Right lobe of liver (tissue), 6 donors: ENCODE measurements at regions not wholly inside any gene's neighbourhood (a gene's known extent, or its start where the extent isn't known, plus 50 kb on each side); places are given as distances from the start of the nearest gene placed in this dataset.

Experiments
- ATAC-seq, 4 donors: fragments of 200-7000 bp; cut with Tn5 transposase; one replicate each; pipeline ENCODE4 v1.9.1; 2020; ENCODE audit warnings: mild to moderate bottlenecking in 4 of 4, moderate library complexity in 4 of 4
- DNase-seq, 3 donors: peaks; one replicate each; pipeline ENCODE4 v3.0.0-alpha.2; 2020
- H3K27ac ChIP-seq, 3 donors: fragments of 200-600 bp; one replicate each; pipeline ENCODE4 v1.8.0; 2022
- H3K27me3 ChIP-seq, 2 donors: fragments of 200-600 bp; one replicate each; pipeline ENCODE4 v1.8.0; 2022
- H3K36me3 ChIP-seq, 4 donors: fragments of 200-600 bp; sonication (generic) in 1 of 4; one replicate each; pipeline versions ENCODE4 v1.5.1 to v1.8.0; 2017 to 2022; ENCODE audit warnings: control low read depth in 1 of 4
- H3K4me1 ChIP-seq, 4 donors: fragments of 200-600 bp; sonication (generic) in 1 of 4; one replicate each; pipeline versions ENCODE4 v1.5.1 to v1.8.0; 2017 to 2022; ENCODE audit warnings: control low read depth in 1 of 4
- H3K4me3 ChIP-seq, 3 donors: fragments of 200-600 bp; one replicate each; pipeline ENCODE4 v1.8.0; 2022
- H3K9me3 ChIP-seq, 4 donors: fragments of 200-600 bp; sonication (generic) in 1 of 4; one replicate each; pipeline versions ENCODE4 v1.5.1 to v1.8.0; 2017 to 2022; ENCODE audit warnings: control low read depth in 1 of 4
- POLR2A ChIP-seq: fragments of 450-650 bp; IDR thresholded peaks from one replicate; pipeline ENCODE4 v1.6.1; 2017; ENCODE audit warnings: antibody characterized with exemption, mild to moderate bottlenecking
- WGBS: methylation state at CpG from one replicate; pipeline ENCODE4 v1.1.6; 2018; ENCODE audit warnings: low coverage, low lambda C conversion rate; ENCODE audit not compliant: insufficient coverage; ENCODE audit errors: missing lambda C conversion rate; 5-methylcytosine and 5-hydroxymethylcytosine counted together
- intact Hi-C, 2 donors: fragments of 100-400 bp; cut with DNase I; formaldehyde crosslinking; loops; one replicate each; pipeline versions ENCODE4 v1.11.2 to v1.14.1; 2022
- TF ChIP-seq, protein P1 (sequence below), 4 donors: fragments of 200-600 bp in 3 of 4; fragments of 450-650 bp in 1 of 4; IDR thresholded peaks; one replicate each; pipeline versions ENCODE4 v1.5.1 to v1.8.0; 2016 to 2022; ENCODE audit warnings: antibody characterized with exemption in 4 of 4, mild to moderate bottlenecking in 2 of 4
- donor health status: DM: no; HTN: yes; CAD: no.
- donor health status: DM: no; HTN: no; CAD: no.
- donor health status: DM: no; HTN: no; CAD: no.
- donor health status: DM: no; HTN: yes; CAD: no.
- donor health status: DM: no; HTN: yes; CAD: no.

DNA sequence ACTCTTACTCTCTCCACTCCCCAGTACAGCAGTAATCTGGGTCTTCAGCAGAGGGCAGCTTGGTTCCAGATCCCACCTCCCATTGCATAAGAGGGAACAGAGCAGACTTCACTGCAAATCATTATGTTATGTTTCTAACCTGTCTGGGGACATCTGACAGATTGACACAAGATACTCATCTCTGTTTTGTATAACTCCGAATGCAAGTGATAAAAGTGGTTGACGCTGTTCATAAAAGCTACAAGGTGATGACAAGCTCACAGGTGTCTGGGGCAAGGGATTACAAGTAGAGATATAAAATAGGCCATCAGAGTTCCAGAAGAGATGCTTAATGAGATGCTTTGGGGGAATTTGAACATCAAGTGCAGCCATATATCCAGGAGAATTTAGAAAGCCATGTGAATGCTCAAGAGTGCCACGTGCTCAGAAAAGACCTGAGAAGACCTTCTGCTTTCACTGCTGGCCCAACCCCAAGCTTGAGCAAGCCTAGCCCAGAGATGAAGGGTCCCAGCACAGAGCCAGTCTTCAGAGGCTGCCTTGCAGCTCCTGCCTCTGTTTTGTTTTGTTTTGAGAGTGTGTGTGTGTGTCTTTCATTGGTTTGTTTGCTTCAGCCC, 80.6 kb downstream of the VSTM2A start:
- no peak for ATAC-seq
- 33% methylated on average over 3 of the region's 3 CpGs for WGBS
- no peak overlapping the region for H3K27ac ChIP-seq

More for the DNA sequence above, 80.6 kb downstream of the VSTM2A start:
- intact Hi-C loops, result no loop called here
- no peak for DNase-seq
- no peaks in the 10 kb centered on the region for H3K36me3 ChIP-seq
- H3K9me3 ChIP-seq, result no peaks in the 10 kb centered on the region
- H3K27me3 ChIP-seq, result no peaks in the 10 kb centered on the region
- no peaks in the 10 kb centered on the region for H3K4me1 ChIP-seq
- TF ChIP-seq, protein P1, sequence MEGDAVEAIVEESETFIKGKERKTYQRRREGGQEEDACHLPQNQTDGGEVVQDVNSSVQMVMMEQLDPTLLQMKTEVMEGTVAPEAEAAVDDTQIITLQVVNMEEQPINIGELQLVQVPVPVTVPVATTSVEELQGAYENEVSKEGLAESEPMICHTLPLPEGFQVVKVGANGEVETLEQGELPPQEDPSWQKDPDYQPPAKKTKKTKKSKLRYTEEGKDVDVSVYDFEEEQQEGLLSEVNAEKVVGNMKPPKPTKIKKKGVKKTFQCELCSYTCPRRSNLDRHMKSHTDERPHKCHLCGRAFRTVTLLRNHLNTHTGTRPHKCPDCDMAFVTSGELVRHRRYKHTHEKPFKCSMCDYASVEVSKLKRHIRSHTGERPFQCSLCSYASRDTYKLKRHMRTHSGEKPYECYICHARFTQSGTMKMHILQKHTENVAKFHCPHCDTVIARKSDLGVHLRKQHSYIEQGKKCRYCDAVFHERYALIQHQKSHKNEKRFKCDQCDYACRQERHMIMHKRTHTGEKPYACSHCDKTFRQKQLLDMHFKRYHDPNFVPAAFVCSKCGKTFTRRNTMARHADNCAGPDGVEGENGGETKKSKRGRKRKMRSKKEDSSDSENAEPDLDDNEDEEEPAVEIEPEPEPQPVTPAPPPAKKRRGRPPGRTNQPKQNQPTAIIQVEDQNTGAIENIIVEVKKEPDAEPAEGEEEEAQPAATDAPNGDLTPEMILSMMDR (IDR thresholded peaks at IDR 0.05), result no peak
- TF ChIP-seq POLR2A, result no peak
- H3K4me3 ChIP-seq, result no peak overlapping the region
